ENCODE measurements at regions not wholly inside any gene's neighbourhood (a gene's known extent, or its start where the extent isn't known, plus 50 kb on each side); places are given as distances from the start of the nearest gene placed in this dataset.

DNA sequence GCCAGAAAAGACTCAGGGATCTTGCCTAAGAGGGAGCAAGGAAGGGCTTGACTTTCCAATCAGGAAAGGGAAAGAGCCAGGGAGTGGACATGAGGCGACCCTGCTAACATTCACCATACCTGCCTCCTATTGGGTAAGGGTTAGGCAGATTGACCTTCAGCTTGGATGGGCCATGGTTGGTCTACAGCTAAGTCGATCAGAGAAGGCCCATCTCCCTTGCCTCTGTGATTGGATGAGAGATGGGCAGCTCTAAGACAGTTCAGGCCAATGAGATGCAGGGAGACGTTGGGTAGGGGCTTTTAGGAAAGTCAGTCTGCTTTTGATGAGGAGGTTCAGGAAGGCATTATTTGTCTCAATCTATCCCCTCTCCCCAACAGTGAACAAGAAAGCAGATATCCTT, 135.0 kb upstream of the STC2 start:
- H3K4me3 ChIP-seq (ENCODE audit: low read depth in 2 of 2, low read length in 1 of 2), result no peak overlapping the region
- no peaks in the 10 kb centered on the region for H4K20me1 ChIP-seq (ENCODE audit: insufficient read depth)
- H3K36me3 ChIP-seq (replicated peaks in 1 of 2; ENCODE audit: control insufficient read depth in 1 of 2, insufficient read depth in 2 of 2, low read length in 1 of 2), result no peaks in the 10 kb centered on the region
- no peak overlapping the region for H3K9ac ChIP-seq
- H3K9me2 ChIP-seq, result no peaks in the 10 kb centered on the region
- CTCF ChIA-PET, result interaction anchor here (1.3 kb wide), 1 partner anchor 13 kb away, joined by 3 read pairs; no protein-coding TSS in a partner anchor
- no peaks in the 10 kb centered on the region for H3K79me2 ChIP-seq (ENCODE audit: insufficient read depth)
- no peaks in the 10 kb centered on the region for H3K27me3 ChIP-seq (ENCODE audit: insufficient read depth)
- no peaks in the 10 kb centered on the region for H3K9me3 ChIP-seq
- 38% methylated on average over 3 of the region's 3 CpGs for WGBS (ENCODE audit: low lambda C conversion rate)
- no peaks in the 10 kb centered on the region for H3F3A ChIP-seq (replicated peaks; ENCODE audit: insufficient read depth)
- no peak overlapping the region for H2AFZ ChIP-seq (ENCODE audit: low read depth)
- POLR2A ChIA-PET, result no interaction called here
- no peak overlapping the region for H3K27ac ChIP-seq (ENCODE audit: low read depth in 2 of 2, low read length in 1 of 2)
- H3K4me1 ChIP-seq (ENCODE audit: control insufficient read depth in 1 of 2, insufficient read depth in 2 of 2, low read depth in 1 of 2, low read length in 1 of 2), result no peaks in the 10 kb centered on the region
- H3K4me2 ChIP-seq, result no peak overlapping the region
- no peak for TF ChIP-seq NRF1 (IDR thresholded peaks at IDR 0.05; ENCODE audit: low read depth, low read length)
- no peak for TF ChIP-seq TEAD4 (IDR thresholded peaks at IDR 0.05; ENCODE audit: borderline replicate concordance, insufficient read depth)
- no peak for TF ChIP-seq FOSL2 (IDR thresholded peaks at IDR 0.05; ENCODE audit: borderline replicate concordance, low read depth)
- no peak for TF ChIP-seq EP300 (IDR thresholded peaks at IDR 0.05; ENCODE audit: borderline replicate concordance in 1 of 2, low read depth in 1 of 2, low read length in 1 of 2)
- no peak for TF ChIP-seq YY1 (IDR thresholded peaks at IDR 0.05; ENCODE audit: low read depth)
- no peak for TF ChIP-seq RXRA (IDR thresholded peaks at IDR 0.05; ENCODE audit: borderline replicate concordance, low read depth)
- DNase-seq, result no peak

DNA sequence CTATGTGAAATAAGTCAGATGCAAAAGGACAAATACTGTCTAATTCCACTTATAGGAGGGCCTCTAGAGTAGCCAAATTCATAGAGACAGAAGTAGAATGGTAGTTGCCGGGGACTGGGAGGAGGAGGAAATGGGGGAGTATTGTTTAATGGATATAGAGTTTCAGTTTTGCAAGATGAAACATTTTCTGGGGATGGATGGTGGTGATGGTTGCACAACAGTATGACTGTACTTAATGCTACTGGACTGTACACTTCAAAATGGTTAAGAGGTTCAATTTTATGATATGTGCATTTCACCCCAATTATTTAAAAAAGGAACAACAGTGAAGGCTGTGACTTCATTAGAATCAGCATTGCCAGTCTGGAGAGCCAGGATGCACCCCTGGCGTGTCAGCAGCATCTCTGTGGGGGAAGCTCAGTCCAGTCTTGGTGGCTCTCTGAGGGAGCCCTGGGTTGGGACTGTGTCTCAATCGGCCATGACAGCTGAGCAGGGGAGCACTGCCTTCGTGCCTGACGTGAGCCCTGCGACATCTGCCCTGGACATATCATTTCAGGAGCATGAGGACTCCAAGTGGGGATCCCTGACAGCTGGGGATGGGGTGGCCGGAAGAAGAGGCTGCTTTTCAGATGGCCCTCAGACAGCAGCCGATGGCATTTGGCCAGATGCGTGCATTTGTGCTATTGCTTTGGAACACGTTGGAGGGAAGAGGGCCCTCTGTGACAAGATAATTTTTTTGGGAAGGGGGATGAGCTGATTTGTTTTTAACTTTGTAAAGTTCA, 130.8 kb upstream of the STC2 start:
- ChIA-PET POLR2A (no interaction called here), CTCF (interaction anchor here (2.7 kb wide), 1 partner anchor 7 kb away, joined by 11 read pairs; no protein-coding TSS in a partner anchor)
- Histone ChIP-seq H3K9me3 (no peaks in the 10 kb centered on the region), H4K20me1 (ENCODE audit: insufficient read depth) (no peaks in the 10 kb centered on the region), H3K36me3 (replicated peaks in 1 of 2; ENCODE audit: control insufficient read depth in 1 of 2, insufficient read depth in 2 of 2, low read length in 1 of 2) (no peaks in the 10 kb centered on the region), H3K4me3 (ENCODE audit: low read depth in 2 of 2, low read length in 1 of 2) (no peak overlapping the region), H3K4me2 (no peak overlapping the region), H3F3A (replicated peaks; ENCODE audit: insufficient read depth) (peaks cover 14% of the 10 kb centered on the region), H3K27me3 (ENCODE audit: insufficient read depth) (no peaks in the 10 kb centered on the region), H2AFZ (ENCODE audit: low read depth) (no peak overlapping the region), H3K27ac (ENCODE audit: low read depth in 2 of 2, low read length in 1 of 2) (no peak overlapping the region), H3K4me1 (ENCODE audit: control insufficient read depth in 1 of 2, insufficient read depth in 2 of 2, low read depth in 1 of 2, low read length in 1 of 2) (0 out of 4 replicates have a peak, but pooled peaks cover 0 to 5% of the 10 kb centered on the region in 2 experiments), H3K79me2 (ENCODE audit: insufficient read depth) (no peaks in the 10 kb centered on the region), H3K9ac (no peak overlapping the region), H3K9me2 (no peaks in the 10 kb centered on the region)
- DNase-seq, result no peak
- WGBS (ENCODE audit: low lambda C conversion rate), result 64% methylated on average over 6 of the region's 10 CpGs
- TF ChIP-seq EZH2phosphoT487 (IDR thresholded peaks at IDR 0.05; ENCODE audit: borderline replicate concordance, low read depth) (no peak), YY1 (IDR thresholded peaks at IDR 0.05; ENCODE audit: low read depth) (no peak), TEAD4 (IDR thresholded peaks at IDR 0.05; ENCODE audit: borderline replicate concordance, insufficient read depth) (no peak), GATA2 (CRISPR knock-in tag; IDR thresholded peaks at IDR 0.05) (no peak), FOSL2 (IDR thresholded peaks at IDR 0.05; ENCODE audit: borderline replicate concordance, low read depth) (no peak), FOXM1 (IDR thresholded peaks at IDR 0.05; ENCODE audit: low read depth) (no peak), RCOR1 (IDR thresholded peaks at IDR 0.05; ENCODE audit: low read length) (no peak), NFIC (IDR thresholded peaks at IDR 0.05; ENCODE audit: borderline replicate concordance) (no peak), POLR2AphosphoS5 (IDR thresholded peaks at IDR 0.05; ENCODE audit: low read depth, low read length) (no peak), CHD2 (IDR thresholded peaks at IDR 0.05; ENCODE audit: low read length, partially characterized antibody) (no peak), GABPA (IDR thresholded peaks at IDR 0.05; ENCODE audit: low read depth) (no peak)
- TF ChIP-seq, protein P1, sequence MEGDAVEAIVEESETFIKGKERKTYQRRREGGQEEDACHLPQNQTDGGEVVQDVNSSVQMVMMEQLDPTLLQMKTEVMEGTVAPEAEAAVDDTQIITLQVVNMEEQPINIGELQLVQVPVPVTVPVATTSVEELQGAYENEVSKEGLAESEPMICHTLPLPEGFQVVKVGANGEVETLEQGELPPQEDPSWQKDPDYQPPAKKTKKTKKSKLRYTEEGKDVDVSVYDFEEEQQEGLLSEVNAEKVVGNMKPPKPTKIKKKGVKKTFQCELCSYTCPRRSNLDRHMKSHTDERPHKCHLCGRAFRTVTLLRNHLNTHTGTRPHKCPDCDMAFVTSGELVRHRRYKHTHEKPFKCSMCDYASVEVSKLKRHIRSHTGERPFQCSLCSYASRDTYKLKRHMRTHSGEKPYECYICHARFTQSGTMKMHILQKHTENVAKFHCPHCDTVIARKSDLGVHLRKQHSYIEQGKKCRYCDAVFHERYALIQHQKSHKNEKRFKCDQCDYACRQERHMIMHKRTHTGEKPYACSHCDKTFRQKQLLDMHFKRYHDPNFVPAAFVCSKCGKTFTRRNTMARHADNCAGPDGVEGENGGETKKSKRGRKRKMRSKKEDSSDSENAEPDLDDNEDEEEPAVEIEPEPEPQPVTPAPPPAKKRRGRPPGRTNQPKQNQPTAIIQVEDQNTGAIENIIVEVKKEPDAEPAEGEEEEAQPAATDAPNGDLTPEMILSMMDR (IDR thresholded peaks at IDR 0.05), result no peak
- TF ChIP-seq, protein P2, sequence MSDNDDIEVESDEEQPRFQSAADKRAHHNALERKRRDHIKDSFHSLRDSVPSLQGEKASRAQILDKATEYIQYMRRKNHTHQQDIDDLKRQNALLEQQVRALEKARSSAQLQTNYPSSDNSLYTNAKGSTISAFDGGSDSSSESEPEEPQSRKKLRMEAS (IDR thresholded peaks at IDR 0.05; ENCODE audit: low read depth), result no peak
- TF ChIP-seq, protein P3, sequence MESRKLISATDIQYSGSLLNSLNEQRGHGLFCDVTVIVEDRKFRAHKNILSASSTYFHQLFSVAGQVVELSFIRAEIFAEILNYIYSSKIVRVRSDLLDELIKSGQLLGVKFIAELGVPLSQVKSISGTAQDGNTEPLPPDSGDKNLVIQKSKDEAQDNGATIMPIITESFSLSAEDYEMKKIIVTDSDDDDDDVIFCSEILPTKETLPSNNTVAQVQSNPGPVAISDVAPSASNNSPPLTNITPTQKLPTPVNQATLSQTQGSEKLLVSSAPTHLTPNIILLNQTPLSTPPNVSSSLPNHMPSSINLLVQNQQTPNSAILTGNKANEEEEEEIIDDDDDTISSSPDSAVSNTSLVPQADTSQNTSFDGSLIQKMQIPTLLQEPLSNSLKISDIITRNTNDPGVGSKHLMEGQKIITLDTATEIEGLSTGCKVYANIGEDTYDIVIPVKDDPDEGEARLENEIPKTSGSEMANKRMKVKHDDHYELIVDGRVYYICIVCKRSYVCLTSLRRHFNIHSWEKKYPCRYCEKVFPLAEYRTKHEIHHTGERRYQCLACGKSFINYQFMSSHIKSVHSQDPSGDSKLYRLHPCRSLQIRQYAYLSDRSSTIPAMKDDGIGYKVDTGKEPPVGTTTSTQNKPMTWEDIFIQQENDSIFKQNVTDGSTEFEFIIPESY (IDR thresholded peaks at IDR 0.05; ENCODE audit: borderline replicate concordance, low read depth), result no peak
